GM19452 (cell line): ENCODE measurements at regions not wholly inside any gene's neighbourhood (a gene's known extent, or its start where the extent isn't known, plus 50 kb on each side); places are given as distances from the start of the nearest gene placed in this dataset.

ENCODE experiments used
- ATAC-seq: cut with Tn5 transposase; IDR thresholded peaks from one replicate; pipeline ENCODE4 v1.9.1; 2021; ENCODE audit not compliant: unreplicated experiment

GRCh38 chr4:38581426-38582106 is 82.4 kb upstream of the KLF3 start:
- no peak for ATAC-seq

- ATAC-seq: no peak
Measured at GRCh38 chr4:38582445-38582844, 81.6 kb upstream of the KLF3 start.

- ATAC-seq: no peak
Measured at GRCh38 chr4:38582889-38583470, 81.0 kb upstream of the KLF3 start.

- ATAC-seq: no peak
Measured at GRCh38 chr4:38585871-38586270, 78.1 kb upstream of the KLF3 start.

GRCh38 chr4:38587106-38587505 is 76.9 kb upstream of the KLF3 start:
- ATAC-seq: no peak

- no peak for ATAC-seq
Measured at GRCh38 chr4:38590046-38590445, 74.0 kb upstream of the KLF3 start.

GRCh38 chr4:38591617-38592337 is 72.2 kb upstream of the KLF3 start:
- no peak for ATAC-seq

GRCh38 chr4:38598489-38598888 is 65.5 kb upstream of the KLF3 start:
- ATAC-seq: no peak

GRCh38 chr4:38600575-38600974 is 63.4 kb upstream of the KLF3 start:
- ATAC-seq: no peak

- no peak for ATAC-seq
Measured at GRCh38 chr4:38601244-38601915, 62.6 kb upstream of the KLF3 start.

- no peak for ATAC-seq
Measured at GRCh38 chr4:38601916-38602291, 62.1 kb upstream of the KLF3 start.

- ATAC-seq: no peak
Measured at GRCh38 chr4:38603652-38604051, 60.3 kb upstream of the KLF3 start.

GRCh38 chr4:38605181-38605752 is 58.7 kb upstream of the KLF3 start:
- no peak for ATAC-seq

GRCh38 chr4:38605753-38606586 is 58.0 kb upstream of the KLF3 start:
- no peak for ATAC-seq

GRCh38 chr4:38606587-38606905 is 57.5 kb upstream of the KLF3 start:
- no peak for ATAC-seq

- no peak for ATAC-seq
Measured at GRCh38 chr4:38609614-38610013, 54.4 kb upstream of the KLF3 start.

GRCh38 chr4:38610521-38610920 is 53.5 kb upstream of the KLF3 start:
- no peak for ATAC-seq

GRCh38 chr4:38610966-38611431 is 53.0 kb upstream of the KLF3 start:
- ATAC-seq: no peak

- ATAC-seq: no peak
Measured at GRCh38 chr4:38611676-38612075, 52.3 kb upstream of the KLF3 start.

GRCh38 chr4:38612646-38613414 is 51.2 kb upstream of the KLF3 start:
- no peak for ATAC-seq
